HG03432 (cell line): ENCODE measurements at regions not wholly inside any gene's neighbourhood (a gene's known extent, or its start where the extent isn't known, plus 50 kb on each side); places are given as distances from the start of the nearest gene placed in this dataset.
A peak's percentile ranks its signal among the peaks of the same experiment; 100 is the strongest.
"Not testable (repeated sequence)": the region's sequence is repeated elsewhere in the genome, so short reads cannot be mapped to it uniquely, and the experiment has no call there.

Experiments
- ATAC-seq: cut with Tn5 transposase; IDR thresholded peaks from one replicate; pipeline ENCODE4 v1.9.1; 2021; ENCODE audit warnings: mild to moderate bottlenecking, moderate library complexity; ENCODE audit not compliant: unreplicated experiment

- no peak for ATAC-seq
These were observed 1311.7 kb upstream of the SLC39A10 start for GRCh38 chr2:194345347-194345746.

DNA sequence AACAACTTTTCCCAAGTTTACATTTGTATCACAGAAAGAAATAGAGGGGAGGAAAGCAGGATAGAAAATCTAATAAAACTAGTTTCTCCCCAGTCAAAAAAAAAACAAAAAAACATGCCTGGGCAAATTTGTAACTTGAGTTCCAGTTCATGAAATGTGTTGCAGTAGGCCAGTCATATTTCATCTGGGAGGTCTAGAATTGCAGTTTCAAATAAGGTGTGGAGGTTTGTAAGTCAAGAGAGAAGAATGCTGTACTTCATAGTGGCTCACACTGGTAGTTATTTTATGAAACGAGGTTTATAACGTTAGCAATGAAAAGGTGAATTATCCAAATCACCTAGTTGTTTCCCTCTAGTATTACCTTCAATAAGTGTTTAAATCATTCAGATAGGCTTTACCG is 1313.9 kb upstream of the SLC39A10 start:
- ATAC-seq, result no peak

GRCh38 chr2:194332799-194333490 is 1324.1 kb upstream of the SLC39A10 start:
- ATAC-seq, result no peak

DNA sequence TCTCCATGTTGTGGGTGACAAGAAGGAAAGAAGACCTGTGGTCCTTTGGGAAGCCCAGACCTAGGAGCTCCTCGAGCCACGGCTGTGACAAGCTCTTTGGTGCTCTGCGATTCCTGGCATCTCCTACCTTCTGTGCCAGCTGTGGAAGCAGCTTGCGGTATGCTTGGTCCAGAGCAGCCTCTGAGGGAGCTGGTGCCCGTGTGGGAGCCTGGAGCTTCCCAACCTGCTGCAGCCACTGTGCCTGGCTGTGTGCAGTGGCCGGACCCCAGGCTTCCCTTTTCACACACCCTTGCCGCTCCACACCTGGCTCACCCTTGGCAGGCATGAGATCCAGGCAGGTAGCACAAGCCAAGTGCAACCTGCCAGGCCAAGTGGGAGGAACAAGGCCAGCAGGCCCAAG is 1328.6 kb upstream of the SLC39A10 start:
- no peak for ATAC-seq

DNA sequence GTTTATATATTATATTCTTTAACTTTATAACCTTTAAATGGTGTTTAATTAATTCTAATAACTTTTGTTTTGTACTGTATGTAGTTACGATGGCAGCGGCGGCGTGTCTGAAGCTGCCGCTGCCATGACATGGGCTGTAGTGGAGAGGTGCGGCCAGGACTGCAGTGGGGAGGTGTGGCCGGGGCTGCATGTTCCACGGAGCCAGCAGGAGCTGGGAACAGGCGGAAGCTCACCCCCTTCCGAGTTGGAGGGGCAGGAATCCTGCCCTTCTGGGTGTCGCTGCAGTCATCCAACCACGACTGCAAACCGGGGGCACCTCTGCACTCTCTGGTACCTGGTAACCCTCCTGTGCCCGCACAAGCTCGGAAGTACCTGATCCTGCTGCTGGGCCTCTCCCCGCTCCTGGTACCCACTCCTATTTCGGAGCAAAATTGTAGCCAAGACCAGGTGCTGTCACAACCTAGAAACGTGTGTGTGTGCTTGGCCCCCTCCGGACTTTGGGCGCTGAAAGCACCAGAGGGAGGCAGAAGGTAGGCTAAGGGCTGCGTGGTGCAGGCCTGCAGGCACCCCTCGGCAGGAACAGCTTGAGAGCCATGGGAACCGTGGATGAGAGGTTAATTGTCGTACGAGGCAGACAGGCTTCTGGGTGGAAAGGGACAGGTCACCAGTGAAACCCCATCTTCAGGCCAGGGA is 1329.7 kb upstream of the SLC39A10 start:
- no peak for ATAC-seq

- ATAC-seq, result no peak
These were observed 1333.3 kb upstream of the SLC39A10 start for GRCh38 chr2:194323740-194324139.

GRCh38 chr2:194320520-194320919 is 1336.5 kb upstream of the SLC39A10 start:
- ATAC-seq, result no peak

DNA sequence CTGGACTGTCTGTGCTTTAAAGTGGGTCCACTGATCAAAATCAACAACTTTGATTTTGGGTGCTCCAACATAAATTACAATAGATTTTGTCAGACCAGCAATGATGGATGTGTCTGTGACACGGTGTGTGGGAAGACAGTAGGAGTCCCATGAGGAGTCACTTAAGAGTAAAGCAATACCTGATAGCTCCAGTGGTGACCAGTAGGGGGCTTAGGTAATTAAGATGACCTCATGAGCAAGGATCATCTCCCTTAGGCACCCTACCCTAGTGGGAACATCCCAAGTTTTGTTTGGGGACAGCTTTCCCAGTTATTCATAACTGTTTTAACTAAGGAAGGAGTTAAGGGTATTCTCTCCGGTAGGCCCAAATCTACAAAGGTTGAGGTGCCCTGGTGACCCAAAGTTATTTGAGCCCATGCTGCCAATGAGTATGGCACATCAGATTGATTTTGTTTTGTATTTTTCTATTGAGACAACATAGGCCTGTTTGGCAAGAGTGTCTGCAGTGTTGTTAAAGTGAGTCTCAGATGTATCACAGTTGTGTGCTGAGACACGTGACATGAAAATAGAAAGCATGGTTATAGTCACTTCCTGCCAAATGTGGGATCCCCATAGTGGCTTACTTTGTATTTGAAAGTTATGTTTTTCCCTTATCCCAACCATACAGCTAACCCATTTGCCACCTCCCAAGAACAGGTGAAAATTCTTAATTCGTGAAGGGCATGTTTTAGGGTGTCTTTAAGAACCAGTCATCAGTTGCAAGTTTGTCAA is 1337.6 kb upstream of the SLC39A10 start:
- ATAC-seq, result peak; percentile 75

DNA sequence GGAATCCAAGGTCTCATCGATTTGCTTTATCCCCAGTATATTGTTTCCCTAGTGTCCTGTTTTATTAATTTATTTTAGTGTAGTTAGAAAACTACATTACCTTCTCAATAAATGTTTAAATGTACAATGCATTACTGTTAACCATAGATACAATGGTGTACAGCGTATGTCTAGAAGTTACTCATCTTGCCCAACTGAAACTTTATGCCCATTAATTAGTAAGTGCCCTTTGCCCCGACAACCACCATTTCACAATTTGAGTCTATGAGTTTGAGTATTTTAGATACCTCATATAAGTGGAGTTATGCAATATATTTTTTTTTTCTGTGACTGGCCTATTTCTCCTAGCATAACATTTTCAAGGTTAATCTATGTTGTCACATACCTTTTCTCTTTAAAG is 1343.0 kb upstream of the SLC39A10 start:
- no peak for ATAC-seq

DNA sequence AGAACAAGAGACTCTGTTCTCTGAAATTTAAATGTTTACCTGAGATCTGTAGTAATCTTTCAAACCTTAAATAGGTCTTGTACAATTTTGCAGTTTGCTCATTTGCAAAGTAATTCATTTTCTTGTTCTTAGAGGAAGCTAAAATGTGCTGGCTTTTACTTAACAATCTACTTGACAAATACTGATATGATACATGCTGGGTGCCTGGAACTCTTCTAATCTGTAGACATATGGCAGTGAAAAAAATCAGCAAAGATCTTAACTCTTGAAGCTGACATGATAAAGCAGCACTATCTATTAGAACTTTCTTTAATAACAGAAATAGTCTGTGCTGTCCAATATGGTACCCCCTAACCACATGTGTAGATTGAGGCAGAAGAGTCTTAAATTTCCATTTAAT is 1352.8 kb upstream of the SLC39A10 start:
- ATAC-seq, result no peak

- ATAC-seq, result no peak
These were observed 1355.1 kb upstream of the SLC39A10 start for GRCh38 chr2:194301946-194302345.

GRCh38 chr2:194294156-194294555 is 1362.9 kb upstream of the SLC39A10 start:
- ATAC-seq, result no peak

- ATAC-seq, result no peak
These were observed 1365.9 kb upstream of the SLC39A10 start for GRCh38 chr2:194291104-194291503.

GRCh38 chr2:194289712-194290346 is 1367.2 kb upstream of the SLC39A10 start:
- ATAC-seq, result no peak

DNA sequence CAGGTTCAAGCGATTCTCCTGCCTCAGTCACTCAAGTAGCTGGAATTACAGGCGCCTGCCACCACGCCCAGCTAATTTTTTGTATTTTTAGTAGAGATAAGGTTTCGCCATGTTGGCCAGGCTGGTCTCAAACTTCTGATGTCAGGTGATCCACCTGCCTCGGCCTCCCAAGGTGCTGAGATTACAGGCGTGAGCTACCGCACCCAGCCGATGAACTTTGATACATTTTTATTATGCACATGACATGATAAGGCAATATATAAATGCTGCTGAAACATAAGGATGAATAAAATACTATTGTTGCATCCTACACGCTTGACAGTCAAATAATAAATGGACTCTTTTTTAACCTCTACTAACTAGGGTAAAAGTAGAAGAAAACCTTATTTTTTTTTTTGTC is 1380.4 kb upstream of the SLC39A10 start:
- ATAC-seq, result not testable (repeated sequence)

- ATAC-seq, result no peak
These were observed 1385.6 kb upstream of the SLC39A10 start for GRCh38 chr2:194271293-194271961.

- ATAC-seq, result no peak
These were observed 1386.4 kb upstream of the SLC39A10 start for GRCh38 chr2:194270648-194271047.

DNA sequence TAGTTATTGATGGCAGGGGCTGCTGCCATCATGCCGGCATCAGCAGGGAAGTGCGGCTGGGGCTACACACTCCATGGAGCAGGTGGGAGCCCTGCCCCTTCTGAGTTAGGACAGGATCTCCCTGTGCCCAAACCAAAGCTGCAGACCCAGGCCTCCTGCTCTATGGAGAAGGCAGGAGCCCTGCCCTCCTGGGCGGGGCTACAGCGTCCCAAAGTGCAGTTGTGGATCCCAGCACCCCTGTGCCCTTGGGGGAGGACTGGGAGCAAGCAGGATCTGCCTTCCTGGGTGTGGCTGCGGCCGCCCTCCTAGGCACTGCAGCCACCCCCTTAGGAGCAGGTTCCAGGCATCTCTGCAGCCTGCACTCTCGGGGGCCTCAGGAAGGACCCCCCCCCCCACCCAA is 1392.4 kb upstream of the SLC39A10 start:
- no peak for ATAC-seq

GRCh38 chr2:194260185-194260584 is 1396.8 kb upstream of the SLC39A10 start:
- ATAC-seq, result no peak

DNA sequence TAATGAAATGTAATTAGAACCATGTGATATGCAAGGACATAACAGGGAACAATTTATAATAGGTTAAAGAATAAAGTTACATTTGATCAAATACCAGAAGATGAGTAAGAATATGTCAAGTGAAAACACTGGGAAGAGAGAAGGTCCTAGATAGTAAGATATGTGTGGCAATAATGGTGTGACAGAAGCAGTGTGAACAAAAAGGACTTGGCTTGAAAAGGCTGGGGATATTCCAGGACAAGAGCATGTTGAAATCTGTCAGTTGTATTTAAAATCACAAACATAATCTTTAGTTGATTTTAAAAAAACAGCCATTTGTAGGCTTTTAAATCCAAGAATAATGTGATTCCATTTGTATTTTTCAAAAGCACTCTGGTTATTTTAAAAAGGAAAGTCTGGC is 1399.9 kb upstream of the SLC39A10 start:
- no peak for ATAC-seq
